K562 (cell line): ENCODE measurements at regions not wholly inside any gene's neighbourhood (a gene's known extent, or its start where the extent isn't known, plus 50 kb on each side); places are given as distances from the start of the nearest gene placed in this dataset.

Experiments
- ATAC-seq: fragments of 200-7000 bp; cut with Tn5 transposase; 3 replicates; pipeline ENCODE4 v1.9.1; 2020; ENCODE audit warnings: moderate library complexity
- BruUV-seq: library from RNA; stranded (reverse); fragments of 400-500 nt; replicated peaks from 2 replicates; lab custom pipeline; 2021; lab: Mats Ljungman, UMichigan
- CTCF ChIA-PET: fragments of 300-600 bp; formaldehyde crosslinking; extraction: SDS; loops from one replicate; lab custom pipeline; 2021; ENCODE audit warnings: low intra/inter-chr PET ratio; lab: Yijun Ruan, JAX
- POLR2A ChIA-PET: fragments of 300-600, 350-650 bp; sonication (Branson Sonifier 250); formaldehyde crosslinking; extraction: SDS; loops from one replicate; lab custom pipeline; 2021; ENCODE audit warnings: antibody characterized with exemption, inconsistent platforms; lab: Yijun Ruan, JAX
- DNase-seq, 4 experiments: peaks; one replicate each; pipeline versions ENCODE4 v3.0.0 to v3.0.0-alpha.2; 2011 to 2018; ENCODE audit warnings: low spot score in 3 of 4, mixed read lengths in 3 of 4; ENCODE audit errors: extremely low read depth in 1 of 4
- FAIRE-seq: peaks from 2 replicates; lab custom pipeline; 2011; peaks lifted over from hg19 to GRCh38; lab: Jason Lieb, UNC
- H2AFZ ChIP-seq: 2 replicates; pipeline ENCODE4 v1.6.0; 2011; ENCODE audit warnings: low read depth, low read length, control low read depth, inconsistent platforms
- H3K27ac ChIP-seq: fragments of 200-600 bp; 3 replicates; pipeline ENCODE4 v1.8.0; 2011; ENCODE audit warnings: low read depth, mild to moderate bottlenecking, control low read depth, inconsistent platforms, low read length, moderate library complexity, mixed read lengths; ENCODE audit errors: extremely low read depth
- H3K27me3 ChIP-seq, 2 experiments: fragments of 300-600 bp in 1 of 2; 2 replicates in 1 of 2; 3 replicates in 1 of 2; pipeline versions ENCODE4 v1.6.0 to v1.8.0; 2011; ENCODE audit warnings: inconsistent platforms in 2 of 2, low read length in 2 of 2, mild to moderate bottlenecking in 1 of 2, mixed read lengths in 1 of 2, moderate library complexity in 1 of 2; ENCODE audit not compliant: control insufficient read depth in 2 of 2, insufficient read depth in 2 of 2
- H3K36me3 ChIP-seq: fragments of 300-600 bp; 3 replicates; pipeline ENCODE4 v1.8.0; 2011; ENCODE audit warnings: mild to moderate bottlenecking, low read length, inconsistent platforms; ENCODE audit not compliant: control insufficient read depth, insufficient read depth
- H3K4me1 ChIP-seq, 2 experiments: fragments of 200-600 bp in 1 of 2; replicated peaks in 1 of 2; 2 replicates in 1 of 2; 3 replicates in 1 of 2; pipeline versions ENCODE4 v1.5.1 to v1.8.0; 2011; ENCODE audit warnings: inconsistent platforms in 2 of 2, low read length in 2 of 2, mild to moderate bottlenecking in 1 of 2, mixed read lengths in 1 of 2, moderate library complexity in 1 of 2; ENCODE audit not compliant: control insufficient read depth in 2 of 2, insufficient read depth in 2 of 2
- H3K4me2 ChIP-seq: 2 replicates; pipeline ENCODE4 v1.6.1; 2011; ENCODE audit warnings: low read length, control low read depth, inconsistent platforms, mixed read lengths; ENCODE audit not compliant: insufficient read depth
- H3K4me3 ChIP-seq: fragments of 200-600 bp; sonication (generic), shearing (Covaris generic); 2 replicates; pipeline ENCODE4 v1.5.1; 2016; ENCODE audit warnings: control low read depth, inconsistent platforms
- H3K79me2 ChIP-seq: fragments of 200-600 bp; 3 replicates; pipeline ENCODE4 v1.8.0; 2011; ENCODE audit warnings: low read length, inconsistent platforms; ENCODE audit not compliant: control insufficient read depth, insufficient read depth
- H3K9ac ChIP-seq, 2 experiments: 2 replicates each; pipeline versions ENCODE4 v1.6.0 to v1.6.1; 2011; ENCODE audit warnings: low read depth in 2 of 2, low read length in 2 of 2, control low read depth in 1 of 2, inconsistent platforms in 1 of 2, mild to moderate bottlenecking in 1 of 2, mixed read lengths in 1 of 2; ENCODE audit not compliant: insufficient read depth in 1 of 2
- H3K9me1 ChIP-seq: one replicate; pipeline ENCODE4 v1.6.0; 2011; ENCODE audit warnings: inconsistent platforms, mild to moderate bottlenecking, low read length, moderate library complexity; ENCODE audit not compliant: control insufficient read depth, insufficient read depth
- H3K9me3 ChIP-seq: replicated peaks from 2 replicates; pipeline ENCODE4 v1.5.1; 2011; ENCODE audit warnings: low read depth, low read length, inconsistent platforms; ENCODE audit not compliant: control insufficient read depth, insufficient read depth
- H4K20me1 ChIP-seq: replicated peaks from 2 replicates; pipeline ENCODE4 v1.6.1; 2011; ENCODE audit warnings: low read length, inconsistent platforms, mixed read lengths; ENCODE audit not compliant: control insufficient read depth, insufficient read depth
- ARID1B ChIP-seq: fragments of 450-650 bp; IDR thresholded peaks from 2 replicates; pipeline ENCODE4 v1.6.1; 2016; ENCODE audit warnings: antibody characterized with exemption, mild to moderate bottlenecking, inconsistent platforms
- C11orf30 ChIP-seq: fragments of 450-650 bp; IDR thresholded peaks from 2 replicates; pipeline ENCODE4 v1.6.1; 2016; ENCODE audit warnings: low read depth, mild to moderate bottlenecking
- ETS2 ChIP-seq: IDR thresholded peaks from 2 replicates; pipeline ENCODE4 v1.6.1; 2016; ENCODE audit warnings: borderline replicate concordance, missing genetic modification characterization, mild to moderate bottlenecking, moderate library complexity, missing compliant biosample characterization; ENCODE audit not compliant: poor library complexity, severe bottlenecking
- HDAC1 ChIP-seq, 2 experiments: fragments of 450-650 bp; IDR thresholded peaks; 2 replicates each; pipeline ENCODE4 v1.6.1; 2016 to 2017; ENCODE audit warnings: inconsistent platforms in 1 of 2, mild to moderate bottlenecking in 1 of 2, moderate library complexity in 1 of 2
- KDM5B ChIP-seq: fragments of 200-600 bp; sonication (generic); IDR thresholded peaks from 2 replicates; pipeline ENCODE4 v1.6.1; 2012; ENCODE audit warnings: low read depth, mild to moderate bottlenecking, moderate library complexity, low read length, control low read depth, inconsistent platforms; ENCODE audit not compliant: insufficient replicate concordance
- NCOA1 ChIP-seq: fragments of 450-650 bp; IDR thresholded peaks from 2 replicates; pipeline ENCODE4 v1.6.1; 2016; ENCODE audit warnings: low read depth
- NFIX ChIP-seq: fragments of 250-450 bp; sonication (Bioruptor Pico); IDR thresholded peaks from 2 replicates; pipeline ENCODE4 v1.4.0; 2020; ENCODE audit warnings: low read depth, mild to moderate bottlenecking, moderate library complexity
- POLR2A ChIP-seq: fragments of 450-650 bp; conservative IDR thresholded peaks from 2 replicates; pipeline ENCODE4 v1.6.1; 2016
- POLR2H ChIP-seq: IDR thresholded peaks from 2 replicates; pipeline ENCODE4 v1.6.1; 2016; ENCODE audit warnings: missing genetic modification characterization, low read depth, mild to moderate bottlenecking, control low read depth, missing compliant biosample characterization, moderate library complexity
- POLR3G ChIP-seq: IDR thresholded peaks from 2 replicates; pipeline ENCODE4 v1.6.1; 2011; ENCODE audit not compliant: insufficient read length, insufficient replicate concordance; ENCODE audit errors: extremely low read depth
- PRMT5 ChIP-seq: sonication (generic); formaldehyde crosslinking; IDR thresholded peaks from 2 replicates; pipeline ENCODE4 v1.5.0; 2020; ENCODE audit warnings: missing genetic modification reagents
- RNF219 ChIP-seq: fragments of 250-450 bp; sonication (Bioruptor Pico); IDR thresholded peaks from 2 replicates; pipeline ENCODE4 v1.5.0; 2022; ENCODE audit warnings: mild to moderate bottlenecking
- ZBTB8A ChIP-seq: fragments of 450-650 bp; IDR thresholded peaks from 2 replicates; pipeline ENCODE4 v1.6.1; 2018; ENCODE audit warnings: mild to moderate bottlenecking, moderate library complexity; ENCODE audit not compliant: partially characterized antibody
- ZKSCAN3 ChIP-seq: fragments of 250-450 bp; sonication (Bioruptor Pico); IDR thresholded peaks from 2 replicates; pipeline ENCODE4 v1.4.0; 2020
- ZNF263 ChIP-seq: sonication (generic); formaldehyde crosslinking; IDR thresholded peaks from 2 replicates; pipeline ENCODE4 v1.8.0; 2022; ENCODE audit warnings: mild to moderate bottlenecking, missing genetic modification reagents, borderline replicate concordance
- ZNF75A ChIP-seq: fragments of 450-650 bp; formaldehyde crosslinking; IDR thresholded peaks from 2 replicates; pipeline ENCODE4 v1.4.0; 2020; ENCODE audit warnings: mild to moderate bottlenecking
- WGBS: fragments of 100-300 bp; shearing (Covaris generic); methylation state at CpG from one replicate; pipeline ENCODE4 v1.1.6; 2016; ENCODE audit warnings: low coverage, mixed read lengths; ENCODE audit not compliant: insufficient coverage; ENCODE audit errors: missing lambda C conversion rate; 5-methylcytosine and 5-hydroxymethylcytosine counted together
- in situ Hi-C: fragments of 300-500 bp; cut with MboI; formaldehyde crosslinking; loops from 4 replicates; pipeline ENCODE4 v1.15.0; 2018; ENCODE audit warnings: inconsistent platforms, mixed read lengths
- intact Hi-C: fragments of 100-400 bp; cut with micrococcal nuclease; formaldehyde crosslinking; loops from 2 replicates; pipeline ENCODE4 v1.14.2; 2022

- Histone ChIP-seq H3K9ac (no peak overlapping the region), H3K4me3 (no peak overlapping the region), H3K9me1 (no peaks in the 10 kb centered on the region), H3K4me2 (no peak overlapping the region), H3K9me3 (no peaks in the 10 kb centered on the region), H3K27ac (no peak overlapping the region), H3K4me1 (no peaks in the 10 kb centered on the region), H4K20me1 (no peaks in the 10 kb centered on the region), H3K79me2 (no peaks in the 10 kb centered on the region), H3K36me3 (no peaks in the 10 kb centered on the region), H3K27me3 (no peaks in the 10 kb centered on the region), H2AFZ (no peak overlapping the region)
- FAIRE-seq: no peak
- in situ Hi-C loops (no loop called here), intact Hi-C loops (no loop called here)
- WGBS: 0% methylated on average over 2 of the region's 2 CpGs
- ChIA-PET CTCF (no interaction called here), POLR2A (no interaction called here)
- TF ChIP-seq ETS2 (tag) (no peak), ZKSCAN3 (CRISPR knock-in tag) (no peak), ZNF263 (CRISPR knock-in tag) (no peak), NCOA1 (no peak), KDM5B (no peak), NFIX (no peak), POLR3G (no peak), RNF219 (CRISPR knock-in tag) (no peak), HDAC1 (IDR thresholded peaks at IDR 0.05) (no peak), ZNF75A (CRISPR knock-in tag) (no peak), ARID1B (no peak), C11orf30 (no peak), POLR2H (tag) (no peak), PRMT5 (CRISPR knock-in tag) (no peak), ZBTB8A (no peak), POLR2A (no peak)
- DNase-seq: no peak
- no peak for ATAC-seq
- BruUV-seq: no TSS peak
Observed at GRCh38 chr16:17641990-17642389, 171.2 kb upstream of the XYLT1 start.
